Osteocyte (in vitro differentiated cells): ENCODE measurements at regions not wholly inside any gene's neighbourhood (a gene's known extent, or its start where the extent isn't known, plus 50 kb on each side); places are given as distances from the start of the nearest gene placed in this dataset.

ENCODE experiments used
- DNase-seq: peaks from one replicate; pipeline ENCODE4 v3.0.0; 2021; ENCODE audit warnings: mixed read lengths; ENCODE audit not compliant: unreplicated experiment; ENCODE audit errors: extremely low spot score
- H3K27ac Mint-ChIP-seq: one replicate; pipeline ENCODE4 v1.8.0; 2021; ENCODE audit warnings: mild to moderate bottlenecking, mixed read lengths; ENCODE audit not compliant: unreplicated experiment
- H3K27me3 Mint-ChIP-seq: one replicate; pipeline ENCODE4 v1.8.0; 2021; ENCODE audit warnings: mixed read lengths; ENCODE audit not compliant: unreplicated experiment
- H3K36me3 Mint-ChIP-seq: one replicate; pipeline ENCODE4 v1.8.0; 2021; ENCODE audit warnings: mixed read lengths; ENCODE audit not compliant: unreplicated experiment
- H3K4me1 Mint-ChIP-seq: one replicate; pipeline ENCODE4 v1.8.0; 2021; ENCODE audit warnings: mixed read lengths; ENCODE audit not compliant: unreplicated experiment
- H3K4me3 Mint-ChIP-seq: one replicate; pipeline ENCODE4 v1.8.0; 2021; ENCODE audit warnings: mild to moderate bottlenecking, moderate library complexity, mixed read lengths; ENCODE audit not compliant: unreplicated experiment
- H3K9me3 Mint-ChIP-seq: one replicate; pipeline ENCODE4 v1.8.0; 2021; ENCODE audit warnings: mixed read lengths; ENCODE audit not compliant: unreplicated experiment
- CTCF ChIP-seq: fragments of 200-600 bp; sonication (generic); IDR thresholded peaks from 2 replicates; pipeline ENCODE4 v1.5.0; 2021; ENCODE audit warnings: antibody characterized with exemption, mild to moderate bottlenecking, moderate library complexity

GRCh38 chr13:69623973-69624372 lies 483.7 kb upstream of the ATXN8OS start:
- Mint-ChIP-seq H3K27me3 (peaks cover 2% of the 10 kb centered on the region), H3K4me1 (no peaks in the 10 kb centered on the region), H3K9me3 (no peaks in the 10 kb centered on the region), H3K27ac (no peak overlapping the region), H3K4me3 (no peak overlapping the region), H3K36me3 (no peaks in the 10 kb centered on the region)
- no peak for TF ChIP-seq CTCF
- no peak for DNase-seq

GRCh38 chr13:69619651-69620050 lies 488.0 kb upstream of the ATXN8OS start:
- Mint-ChIP-seq H3K27ac (no peak overlapping the region), H3K4me3 (no peak overlapping the region), H3K9me3 (peaks cover 1% of the 10 kb centered on the region), H3K4me1 (no peaks in the 10 kb centered on the region), H3K27me3 (no peaks in the 10 kb centered on the region), H3K36me3 (no peaks in the 10 kb centered on the region)
- no peak for TF ChIP-seq CTCF
- no peak for DNase-seq

- H3K4me3 Mint-ChIP-seq, result no peak overlapping the region
Measured at GRCh38 chr13:69618838-69619237, 488.8 kb upstream of the ATXN8OS start.

GRCh38 chr13:69618393-69618792 lies 489.2 kb upstream of the ATXN8OS start:
- H3K27ac Mint-ChIP-seq, result no peak overlapping the region
- H3K4me1 Mint-ChIP-seq, result no peaks in the 10 kb centered on the region
- DNase-seq, result no peak
- no peaks in the 10 kb centered on the region for H3K36me3 Mint-ChIP-seq
- H3K9me3 Mint-ChIP-seq, result peaks cover 7% of the 10 kb centered on the region
- H3K27me3 Mint-ChIP-seq, result no peaks in the 10 kb centered on the region
- no peak for TF ChIP-seq CTCF
- H3K4me3 Mint-ChIP-seq, result no peak overlapping the region

More at GRCh38 chr13:69618838-69619237, 488.8 kb upstream of the ATXN8OS start:
- Mint-ChIP-seq H3K27me3 (no peaks in the 10 kb centered on the region), H3K27ac (no peak overlapping the region), H3K36me3 (no peaks in the 10 kb centered on the region), H3K9me3 (peaks cover 7% of the 10 kb centered on the region), H3K4me1 (no peaks in the 10 kb centered on the region)
- no peak for TF ChIP-seq CTCF
- no peak for DNase-seq

GRCh38 chr13:69617587-69617986 lies 490.0 kb upstream of the ATXN8OS start:
- Mint-ChIP-seq H3K4me1 (no peaks in the 10 kb centered on the region), H3K27me3 (no peaks in the 10 kb centered on the region), H3K4me3 (no peak overlapping the region), H3K27ac (no peak overlapping the region), H3K9me3 (peaks cover 7% of the 10 kb centered on the region), H3K36me3 (no peaks in the 10 kb centered on the region)
- TF ChIP-seq CTCF, result no peak
- DNase-seq, result no peak
